ENCODE measurements at regions not wholly inside any gene's neighbourhood (a gene's known extent, or its start where the extent isn't known, plus 50 kb on each side); places are given as distances from the start of the nearest gene placed in this dataset.

GRCh38 chr1:60868901-60869663 is 213.3 kb upstream of the NFIA start (continued):
- no peak for TF ChIP-seq ZBTB33 (IDR thresholded peaks at IDR 0.05; ENCODE audit: extremely low read depth, insufficient replicate concordance, low read length)
- TF ChIP-seq CEBPB (IDR thresholded peaks at IDR 0.05; ENCODE audit: low read depth): no peak
- no peak for TF ChIP-seq POLR2AphosphoS5 (IDR thresholded peaks at IDR 0.05; ENCODE audit: low read depth, low read length)
- TF ChIP-seq, protein P1, sequence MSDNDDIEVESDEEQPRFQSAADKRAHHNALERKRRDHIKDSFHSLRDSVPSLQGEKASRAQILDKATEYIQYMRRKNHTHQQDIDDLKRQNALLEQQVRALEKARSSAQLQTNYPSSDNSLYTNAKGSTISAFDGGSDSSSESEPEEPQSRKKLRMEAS (IDR thresholded peaks at IDR 0.05): no peak
- TF ChIP-seq CBX3 (IDR thresholded peaks at IDR 0.05; ENCODE audit: low read depth): no peak
- TF ChIP-seq, protein P2, sequence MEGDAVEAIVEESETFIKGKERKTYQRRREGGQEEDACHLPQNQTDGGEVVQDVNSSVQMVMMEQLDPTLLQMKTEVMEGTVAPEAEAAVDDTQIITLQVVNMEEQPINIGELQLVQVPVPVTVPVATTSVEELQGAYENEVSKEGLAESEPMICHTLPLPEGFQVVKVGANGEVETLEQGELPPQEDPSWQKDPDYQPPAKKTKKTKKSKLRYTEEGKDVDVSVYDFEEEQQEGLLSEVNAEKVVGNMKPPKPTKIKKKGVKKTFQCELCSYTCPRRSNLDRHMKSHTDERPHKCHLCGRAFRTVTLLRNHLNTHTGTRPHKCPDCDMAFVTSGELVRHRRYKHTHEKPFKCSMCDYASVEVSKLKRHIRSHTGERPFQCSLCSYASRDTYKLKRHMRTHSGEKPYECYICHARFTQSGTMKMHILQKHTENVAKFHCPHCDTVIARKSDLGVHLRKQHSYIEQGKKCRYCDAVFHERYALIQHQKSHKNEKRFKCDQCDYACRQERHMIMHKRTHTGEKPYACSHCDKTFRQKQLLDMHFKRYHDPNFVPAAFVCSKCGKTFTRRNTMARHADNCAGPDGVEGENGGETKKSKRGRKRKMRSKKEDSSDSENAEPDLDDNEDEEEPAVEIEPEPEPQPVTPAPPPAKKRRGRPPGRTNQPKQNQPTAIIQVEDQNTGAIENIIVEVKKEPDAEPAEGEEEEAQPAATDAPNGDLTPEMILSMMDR (IDR thresholded peaks at IDR 0.05 in 2 of 3, conservative IDR thresholded peaks at IDR 0.05 in 1 of 3; ENCODE audit: borderline replicate concordance in 1 of 3, insufficient read depth in 1 of 3, low read depth in 2 of 3, low read length in 2 of 3): no peak
- TF ChIP-seq RAD21 (IDR thresholded peaks at IDR 0.05; ENCODE audit: low read depth): no peak
- no peak for TF ChIP-seq SRF (IDR thresholded peaks at IDR 0.05; ENCODE audit: low read depth)
- no peak for TF ChIP-seq YY1 (IDR thresholded peaks at IDR 0.05; ENCODE audit: extremely low read depth, insufficient replicate concordance, low read depth, low read length)
- no peak for TF ChIP-seq EZH2phosphoT487 (IDR thresholded peaks at IDR 0.05; ENCODE audit: borderline replicate concordance)

Measured in HCT116 (cell line).